ENCODE measurements at regions not wholly inside any gene's neighbourhood (a gene's known extent, or its start where the extent isn't known, plus 50 kb on each side); places are given as distances from the start of the nearest gene placed in this dataset.

- no peaks in the 10 kb centered on the region for H3K79me2 ChIP-seq (replicated peaks; ENCODE audit: insufficient read depth)
- no peak for DNase-seq (ENCODE audit: low spot score)
- H3K27me3 ChIP-seq (ENCODE audit: insufficient read depth), result no peaks in the 10 kb centered on the region
- no peaks in the 10 kb centered on the region for H3K27me3 Mint-ChIP-seq (ENCODE audit: insufficient read depth, low read depth, poor library complexity)
- H2AFZ ChIP-seq, result no peak overlapping the region
- H3K4me1 ChIP-seq (ENCODE audit: insufficient read depth), result no peaks in the 10 kb centered on the region
- H3K4me3 ChIP-seq, result no peak overlapping the region
- no peak overlapping the region for H3K27ac Mint-ChIP-seq
- TF ChIP-seq EZH2 (IDR thresholded peaks at IDR 0.05; ENCODE audit: low read depth, unreplicated experiment) (no peak), JUNB (IDR thresholded peaks at IDR 0.05; ENCODE audit: unreplicated experiment) (no peak), NANOG (IDR thresholded peaks at IDR 0.05; ENCODE audit: borderline replicate concordance) (no peak), ZNF114 (CRISPR knock-in tag; IDR thresholded peaks at IDR 0.05) (no peak), ZNF462 (CRISPR knock-in tag; IDR thresholded peaks at IDR 0.05) (no peak), EZH2phosphoT487 (IDR thresholded peaks at IDR 0.05; ENCODE audit: unreplicated experiment) (no peak), ZNF331 (CRISPR knock-in tag; IDR thresholded peaks at IDR 0.05; ENCODE audit: low read depth) (no peak), REST (IDR thresholded peaks at IDR 0.05; ENCODE audit: unreplicated experiment) (no peak), POLR2AphosphoS5 (IDR thresholded peaks at IDR 0.05; ENCODE audit: low read depth) (no peak), STAT1 (IDR thresholded peaks at IDR 0.05; ENCODE audit: unreplicated experiment) (no peak), CREB1 (CRISPR knock-in tag; IDR thresholded peaks at IDR 0.05; ENCODE audit: low read depth) (no peak)
- TF ChIP-seq, protein P1, sequence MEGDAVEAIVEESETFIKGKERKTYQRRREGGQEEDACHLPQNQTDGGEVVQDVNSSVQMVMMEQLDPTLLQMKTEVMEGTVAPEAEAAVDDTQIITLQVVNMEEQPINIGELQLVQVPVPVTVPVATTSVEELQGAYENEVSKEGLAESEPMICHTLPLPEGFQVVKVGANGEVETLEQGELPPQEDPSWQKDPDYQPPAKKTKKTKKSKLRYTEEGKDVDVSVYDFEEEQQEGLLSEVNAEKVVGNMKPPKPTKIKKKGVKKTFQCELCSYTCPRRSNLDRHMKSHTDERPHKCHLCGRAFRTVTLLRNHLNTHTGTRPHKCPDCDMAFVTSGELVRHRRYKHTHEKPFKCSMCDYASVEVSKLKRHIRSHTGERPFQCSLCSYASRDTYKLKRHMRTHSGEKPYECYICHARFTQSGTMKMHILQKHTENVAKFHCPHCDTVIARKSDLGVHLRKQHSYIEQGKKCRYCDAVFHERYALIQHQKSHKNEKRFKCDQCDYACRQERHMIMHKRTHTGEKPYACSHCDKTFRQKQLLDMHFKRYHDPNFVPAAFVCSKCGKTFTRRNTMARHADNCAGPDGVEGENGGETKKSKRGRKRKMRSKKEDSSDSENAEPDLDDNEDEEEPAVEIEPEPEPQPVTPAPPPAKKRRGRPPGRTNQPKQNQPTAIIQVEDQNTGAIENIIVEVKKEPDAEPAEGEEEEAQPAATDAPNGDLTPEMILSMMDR (conservative IDR thresholded peaks at IDR 0.05; ENCODE audit: low read depth in 2 of 2), result no peak
- TF ChIP-seq, protein P2, sequence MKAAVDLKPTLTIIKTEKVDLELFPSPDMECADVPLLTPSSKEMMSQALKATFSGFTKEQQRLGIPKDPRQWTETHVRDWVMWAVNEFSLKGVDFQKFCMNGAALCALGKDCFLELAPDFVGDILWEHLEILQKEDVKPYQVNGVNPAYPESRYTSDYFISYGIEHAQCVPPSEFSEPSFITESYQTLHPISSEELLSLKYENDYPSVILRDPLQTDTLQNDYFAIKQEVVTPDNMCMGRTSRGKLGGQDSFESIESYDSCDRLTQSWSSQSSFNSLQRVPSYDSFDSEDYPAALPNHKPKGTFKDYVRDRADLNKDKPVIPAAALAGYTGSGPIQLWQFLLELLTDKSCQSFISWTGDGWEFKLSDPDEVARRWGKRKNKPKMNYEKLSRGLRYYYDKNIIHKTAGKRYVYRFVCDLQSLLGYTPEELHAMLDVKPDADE (IDR thresholded peaks at IDR 0.05), result no peak
- H3K36me3 Mint-ChIP-seq (ENCODE audit: low read depth), result no peaks in the 10 kb centered on the region
- no peaks in the 10 kb centered on the region for H3F3A ChIP-seq (replicated peaks; ENCODE audit: low read depth)
- H3K36me3 ChIP-seq (ENCODE audit: insufficient read depth), result no peaks in the 10 kb centered on the region
- ATAC-seq, result no peak
- H3K4me3 Mint-ChIP-seq, result no peak overlapping the region
- H3K9me3 Mint-ChIP-seq, result no peaks in the 10 kb centered on the region
- H4K20me1 ChIP-seq (replicated peaks; ENCODE audit: insufficient read depth), result no peaks in the 10 kb centered on the region
- H3K9me2 ChIP-seq (ENCODE audit: insufficient read depth), result no peaks in the 10 kb centered on the region
- H3K4me2 ChIP-seq, result no peak overlapping the region
- H3K27ac ChIP-seq (ENCODE audit: low read depth), result no peak overlapping the region
- H3K4me1 Mint-ChIP-seq, result no peaks in the 10 kb centered on the region
These were observed 1168.9 kb downstream of the SLITRK5 start for GRCh38 chr13:88840085-88840484.

Measured in GM23338 (cell line).